HepG2 (cell line): ENCODE measurements at regions not wholly inside any gene's neighbourhood (a gene's known extent, or its start where the extent isn't known, plus 50 kb on each side); places are given as distances from the start of the nearest gene placed in this dataset.

Experiments used
- ATAC-seq: fragments of 200-7000 bp; cut with Tn5 transposase; 3 replicates; pipeline ENCODE4 v1.9.1; 2020; ENCODE audit warnings: mild to moderate bottlenecking, moderate library complexity
- BruUV-seq: library from RNA; stranded (reverse); fragments of 400-500 nt; replicated peaks from 2 replicates; lab custom pipeline; 2021; lab: Mats Ljungman, UMichigan
- CTCF ChIA-PET: fragments of 300-600 bp; formaldehyde crosslinking; extraction: SDS; loops from one replicate; lab custom pipeline; 2021; ENCODE audit warnings: low total read pairs, inconsistent platforms, low intra/inter-chr PET ratio; lab: Yijun Ruan, JAX
- POLR2A ChIA-PET: fragments of 350-600 bp; sonication (Branson Sonifier 250); formaldehyde crosslinking; loops from one replicate; lab custom pipeline; 2020; ENCODE audit warnings: antibody characterized with exemption, inconsistent platforms; lab: Yijun Ruan, JAX
- DNase-seq: peaks from one replicate; pipeline ENCODE4 v3.0.0-alpha.2; 2015; ENCODE audit warnings: low spot score
- FAIRE-seq: peaks from 3 replicates; lab custom pipeline; 2011; peaks lifted over from hg19 to GRCh38; lab: Jason Lieb, UNC
- H2AFZ ChIP-seq: one replicate; pipeline ENCODE4 v1.6.1; 2011; ENCODE audit warnings: low read length, inconsistent platforms
- H3K27ac ChIP-seq: fragments of 300-600 bp; 3 replicates; pipeline ENCODE4 v1.8.0; 2011; ENCODE audit warnings: mixed run types, mild to moderate bottlenecking, mixed read lengths, low read length, inconsistent platforms; ENCODE audit not compliant: insufficient read depth; ENCODE audit errors: extremely low read length
- H3K27me3 ChIP-seq, 2 experiments: fragments of 200-600 bp in 1 of 2; 2 replicates in 1 of 2; 3 replicates in 1 of 2; pipeline versions ENCODE4 v1.6.0 to v1.8.0; 2011; ENCODE audit warnings: low read length in 2 of 2, mild to moderate bottlenecking in 2 of 2, moderate library complexity in 2 of 2, inconsistent platforms in 1 of 2; ENCODE audit not compliant: insufficient read depth in 2 of 2, control insufficient read depth in 1 of 2
- H3K36me3 ChIP-seq, 2 experiments: fragments of 200-600 bp in 1 of 2; replicated peaks in 1 of 2; 2 replicates in 1 of 2; 3 replicates in 1 of 2; pipeline versions ENCODE4 v1.5.1 to v1.8.0; 2011; ENCODE audit warnings: low read length in 2 of 2, inconsistent platforms in 1 of 2; ENCODE audit not compliant: insufficient read depth in 2 of 2, control insufficient read depth in 1 of 2
- H3K4me1 ChIP-seq: 2 replicates; pipeline ENCODE4 v1.5.1; 2012; ENCODE audit warnings: low read length, inconsistent platforms; ENCODE audit not compliant: insufficient read depth
- H3K4me2 ChIP-seq: 2 replicates; pipeline ENCODE4 v1.6.0; 2011; ENCODE audit warnings: low read depth, low read length, inconsistent platforms
- H3K4me3 ChIP-seq, 3 experiments: fragments of 200-600 bp in 1 of 3; sonication (generic), shearing (Covaris generic) in 1 of 3; replicated peaks in 1 of 3; 2 replicates each; pipeline ENCODE4 v1.5.1; 2011 to 2016; ENCODE audit warnings: low read length in 3 of 3, inconsistent platforms in 2 of 3, low read depth in 2 of 3, mild to moderate bottlenecking in 2 of 3, control low read depth in 1 of 3, mixed read lengths in 1 of 3; ENCODE audit not compliant: insufficient read depth in 1 of 3
- H3K79me2 ChIP-seq: one replicate; pipeline ENCODE4 v1.6.1; 2011; ENCODE audit warnings: low read length, inconsistent platforms; ENCODE audit not compliant: insufficient read depth
- H3K9ac ChIP-seq: 2 replicates; pipeline ENCODE4 v1.6.0; 2011; ENCODE audit warnings: mild to moderate bottlenecking, low read depth, low read length, inconsistent platforms; ENCODE audit not compliant: insufficient read depth
- H3K9me3 ChIP-seq: 2 replicates; pipeline ENCODE4 v1.5.1; 2012; ENCODE audit warnings: mild to moderate bottlenecking, low read length
- H4K20me1 ChIP-seq: 2 replicates; pipeline ENCODE4 v1.6.0; 2011; ENCODE audit warnings: inconsistent platforms, mild to moderate bottlenecking, low read length, moderate library complexity; ENCODE audit not compliant: insufficient read depth
- LCORL ChIP-seq, 2 experiments: fragments of 450-650 bp in 1 of 2; sonication (generic) in 1 of 2; formaldehyde crosslinking in 1 of 2; IDR thresholded peaks; 2 replicates each; pipeline versions ENCODE4 v1.5.0 to v1.6.1; 2017 to 2020; ENCODE audit warnings: antibody characterized with exemption in 1 of 2, missing genetic modification reagents in 1 of 2
- MAFF ChIP-seq: IDR thresholded peaks from 2 replicates; pipeline ENCODE4 v1.6.1; 2011; ENCODE audit warnings: low read depth, low read length, improper control_type of control experiment
- MAFK ChIP-seq, 2 experiments: IDR thresholded peaks in 1 of 2; conservative IDR thresholded peaks in 1 of 2; 2 replicates each; pipeline ENCODE4 v1.6.1; 2011; ENCODE audit warnings: improper control_type of control experiment in 2 of 2, low read length in 2 of 2
- RXRA ChIP-seq: sonication (generic); formaldehyde crosslinking; IDR thresholded peaks from 2 replicates; pipeline ENCODE4 v1.5.1; 2020; ENCODE audit warnings: missing genetic modification reagents
- SOX13 ChIP-seq, 3 experiments: fragments of 450-650 bp in 1 of 3; sonication (generic) in 1 of 3; formaldehyde crosslinking in 1 of 3; IDR thresholded peaks in 2 of 3; conservative IDR thresholded peaks in 1 of 3; 2 replicates each; pipeline versions ENCODE4 v1.5.0 to v1.6.1; 2016 to 2020; ENCODE audit warnings: antibody characterized with exemption in 1 of 3, mild to moderate bottlenecking in 1 of 3, missing compliant biosample characterization in 1 of 3, missing genetic modification reagents in 1 of 3, moderate library complexity in 1 of 3
- THAP11 ChIP-seq: IDR thresholded peaks from 2 replicates; pipeline ENCODE4 v1.6.1; 2016; ENCODE audit warnings: missing biosample characterization, missing genetic modification reagents
- ZBTB14 ChIP-seq: sonication (generic); formaldehyde crosslinking; IDR thresholded peaks from 2 replicates; pipeline ENCODE4 v1.4.0; 2020; ENCODE audit warnings: missing genetic modification reagents
- ZNF607 ChIP-seq: sonication (generic); formaldehyde crosslinking; IDR thresholded peaks from 2 replicates; pipeline ENCODE4 v1.5.1; 2020; ENCODE audit warnings: missing genetic modification reagents, mild to moderate bottlenecking, borderline replicate concordance
- ZSCAN25 ChIP-seq: sonication (generic); formaldehyde crosslinking; IDR thresholded peaks from 2 replicates; pipeline ENCODE4 v1.8.0; 2022; ENCODE audit warnings: mild to moderate bottlenecking, missing genetic modification reagents
- in situ Hi-C: cut with HindIII; loops from 2 replicates; pipeline ENCODE4 v1.10.0; 2017; ENCODE audit warnings: low pct_unique_long_range_greater_than_20kb; ENCODE audit not compliant: extremely low pct_ligation_motif_present
- intact Hi-C: fragments of 100-400 bp; cut with micrococcal nuclease; formaldehyde crosslinking; loops from one replicate; pipeline ENCODE4 v1.10.0; 2022; ENCODE audit not compliant: unreplicated experiment

- TF ChIP-seq ZSCAN25 (CRISPR knock-in tag) (no peak), RXRA (CRISPR knock-in tag) (no peak), ZBTB14 (CRISPR knock-in tag) (no peak), SOX13 (IDR thresholded peaks at IDR 0.05) (no peak), SOX13 (CRISPR knock-in tag; conservative IDR thresholded peaks at IDR 0.05 in 1 of 2, IDR thresholded peaks at IDR 0.05 in 1 of 2) (no peak)
- no peaks in the 10 kb centered on the region for H3K27me3 ChIP-seq
- in situ Hi-C loops (no loop called here), intact Hi-C loops (no loop called here)
- H3K9ac ChIP-seq, result no peak overlapping the region
- H3K27ac ChIP-seq, result no peak overlapping the region
- H4K20me1 ChIP-seq, result no peaks in the 10 kb centered on the region
- H3K4me3 ChIP-seq, result no peak overlapping the region
- H3K9me3 ChIP-seq, result no peaks in the 10 kb centered on the region
- no peak for ATAC-seq
- no TSS peak for BruUV-seq
- no peaks in the 10 kb centered on the region for H3K36me3 ChIP-seq
- no peak overlapping the region for H2AFZ ChIP-seq
- H3K4me2 ChIP-seq, result no peak overlapping the region
- no peaks in the 10 kb centered on the region for H3K79me2 ChIP-seq
- no peaks in the 10 kb centered on the region for H3K4me1 ChIP-seq
- no peak for FAIRE-seq
- ChIA-PET POLR2A (no interaction called here), CTCF (no interaction called here)
- no peak for DNase-seq
Observed at GRCh38 chr5:87807783-87808182, 395.1 kb upstream of the CCNH start.

- no peaks in the 10 kb centered on the region for H3K36me3 ChIP-seq
Observed at GRCh38 chr5:87803352-87803751, 390.6 kb upstream of the CCNH start.

More at GRCh38 chr5:87803352-87803751, 390.6 kb upstream of the CCNH start:
- in situ Hi-C loops, result no loop called here
- Histone ChIP-seq H3K4me2 (no peak overlapping the region), H3K4me3 (no peak overlapping the region), H3K27me3 (no peaks in the 10 kb centered on the region), H3K79me2 (no peaks in the 10 kb centered on the region), H3K4me1 (no peaks in the 10 kb centered on the region), H2AFZ (no peak overlapping the region), H3K27ac (no peak overlapping the region), H3K9me3 (no peaks in the 10 kb centered on the region), H4K20me1 (no peaks in the 10 kb centered on the region), H3K9ac (no peak overlapping the region)
- FAIRE-seq, result no peak
- DNase-seq, result no peak
- intact Hi-C loops, result no loop called here
- no peak for ATAC-seq
- BruUV-seq, result no TSS peak
- ChIA-PET POLR2A (no interaction called here), CTCF (no interaction called here)
- TF ChIP-seq LCORL (IDR thresholded peaks at IDR 0.05), result no peak
- TF ChIP-seq LCORL (CRISPR knock-in tag; IDR thresholded peaks at IDR 0.05), result no peak
- TF ChIP-seq ZNF607 (CRISPR knock-in tag), result no peak
- peak; percentile 94 for TF ChIP-seq MAFF
- peak; percentile 92 to 97 for TF ChIP-seq MAFK (conservative IDR thresholded peaks at IDR 0.05 in 1 of 2, IDR thresholded peaks at IDR 0.05 in 1 of 2; ENCODE audit: low read length in 2 of 2)
- no peak for TF ChIP-seq ZSCAN25 (CRISPR knock-in tag)
- no peak for TF ChIP-seq THAP11 (CRISPR knock-in tag)
- TF ChIP-seq, all 625 proteins: peak for 2
